ENCODE measurements at regions not wholly inside any gene's neighbourhood (a gene's known extent, or its start where the extent isn't known, plus 50 kb on each side); places are given as distances from the start of the nearest gene placed in this dataset.
"Not testable (repeated sequence)": the region's sequence is repeated elsewhere in the genome, so short reads cannot be mapped to it uniquely, and the experiment has no call there.

DNA sequence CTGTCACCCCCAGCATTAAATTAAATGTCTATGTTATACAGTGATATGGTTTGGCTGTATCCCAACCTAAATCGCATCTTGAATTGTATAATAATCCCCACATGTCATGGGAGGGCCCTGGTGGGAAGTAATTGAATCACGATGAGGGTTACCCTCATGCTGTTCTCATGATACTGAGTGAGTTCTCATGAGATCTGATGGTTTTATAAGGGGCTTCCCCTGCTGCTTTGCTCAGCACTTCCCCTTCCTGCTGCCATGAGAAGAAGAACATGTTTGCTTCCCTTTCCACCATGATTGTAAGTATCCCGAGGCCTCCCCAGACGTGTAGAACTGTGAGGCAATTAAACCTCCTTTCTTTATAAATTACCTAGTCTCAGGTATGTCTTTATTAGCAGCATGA lies 445.7 kb downstream of the MRPL39 start:
- Histone ChIP-seq H3K79me2 (ENCODE audit: insufficient read depth, low read depth) (no peaks in the 10 kb centered on the region), H3K4me2 (no peak overlapping the region), H4K20me1 (ENCODE audit: insufficient read depth) (no peaks in the 10 kb centered on the region), H3K9ac (no peak overlapping the region), H3K27me3 (ENCODE audit: insufficient read depth, low read depth) (no peaks in the 10 kb centered on the region), H3K36me3 (ENCODE audit: insufficient read depth) (no peaks in the 10 kb centered on the region), H2AFZ (ENCODE audit: low read depth) (no peak overlapping the region), H3K4me1 (ENCODE audit: low read depth, poor library complexity, severe bottlenecking) (no peaks in the 10 kb centered on the region), H3K27ac (no peak overlapping the region), H3K4me3 (IDR thresholded peaks at IDR 0.05; ENCODE audit: insufficient read depth, low read depth, low read length) (no peak overlapping the region)
- TF ChIP-seq, protein P1, sequence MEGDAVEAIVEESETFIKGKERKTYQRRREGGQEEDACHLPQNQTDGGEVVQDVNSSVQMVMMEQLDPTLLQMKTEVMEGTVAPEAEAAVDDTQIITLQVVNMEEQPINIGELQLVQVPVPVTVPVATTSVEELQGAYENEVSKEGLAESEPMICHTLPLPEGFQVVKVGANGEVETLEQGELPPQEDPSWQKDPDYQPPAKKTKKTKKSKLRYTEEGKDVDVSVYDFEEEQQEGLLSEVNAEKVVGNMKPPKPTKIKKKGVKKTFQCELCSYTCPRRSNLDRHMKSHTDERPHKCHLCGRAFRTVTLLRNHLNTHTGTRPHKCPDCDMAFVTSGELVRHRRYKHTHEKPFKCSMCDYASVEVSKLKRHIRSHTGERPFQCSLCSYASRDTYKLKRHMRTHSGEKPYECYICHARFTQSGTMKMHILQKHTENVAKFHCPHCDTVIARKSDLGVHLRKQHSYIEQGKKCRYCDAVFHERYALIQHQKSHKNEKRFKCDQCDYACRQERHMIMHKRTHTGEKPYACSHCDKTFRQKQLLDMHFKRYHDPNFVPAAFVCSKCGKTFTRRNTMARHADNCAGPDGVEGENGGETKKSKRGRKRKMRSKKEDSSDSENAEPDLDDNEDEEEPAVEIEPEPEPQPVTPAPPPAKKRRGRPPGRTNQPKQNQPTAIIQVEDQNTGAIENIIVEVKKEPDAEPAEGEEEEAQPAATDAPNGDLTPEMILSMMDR (conservative IDR thresholded peaks at IDR 0.05; ENCODE audit: low read depth, low read length) = no peak

DNA sequence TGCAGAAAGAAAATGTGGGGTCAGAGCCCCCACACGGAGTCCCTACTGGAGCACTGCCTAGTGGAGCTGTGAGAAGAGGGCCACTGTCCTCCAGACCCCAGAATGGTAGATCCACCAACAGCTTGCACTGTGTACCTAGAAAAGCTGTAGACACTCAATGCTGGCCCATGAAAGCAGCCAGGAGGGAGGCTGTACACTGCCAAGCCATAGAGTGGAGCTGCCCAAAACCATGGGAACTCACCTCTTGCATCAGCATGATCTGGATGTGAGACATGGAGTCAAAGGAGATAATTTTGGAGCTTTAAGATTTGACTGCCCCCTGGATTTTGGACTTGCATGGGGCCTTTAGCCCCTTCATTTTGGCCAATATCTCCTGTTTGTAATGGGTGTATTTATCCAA lies 452.3 kb downstream of the MRPL39 start:
- H3K36me3 ChIP-seq (ENCODE audit: insufficient read depth); H3K4me3 ChIP-seq (IDR thresholded peaks at IDR 0.05; ENCODE audit: insufficient read depth, low read depth, low read length); H3K79me2 ChIP-seq (ENCODE audit: insufficient read depth, low read depth); H4K20me1 ChIP-seq (ENCODE audit: insufficient read depth); H3K27me3 ChIP-seq (ENCODE audit: insufficient read depth, low read depth); H3K9ac ChIP-seq; H3K27ac ChIP-seq; H3K4me1 ChIP-seq (ENCODE audit: low read depth, poor library complexity, severe bottlenecking); H2AFZ ChIP-seq (ENCODE audit: low read depth); H3K4me2 ChIP-seq: not testable (repeated sequence)

DNA sequence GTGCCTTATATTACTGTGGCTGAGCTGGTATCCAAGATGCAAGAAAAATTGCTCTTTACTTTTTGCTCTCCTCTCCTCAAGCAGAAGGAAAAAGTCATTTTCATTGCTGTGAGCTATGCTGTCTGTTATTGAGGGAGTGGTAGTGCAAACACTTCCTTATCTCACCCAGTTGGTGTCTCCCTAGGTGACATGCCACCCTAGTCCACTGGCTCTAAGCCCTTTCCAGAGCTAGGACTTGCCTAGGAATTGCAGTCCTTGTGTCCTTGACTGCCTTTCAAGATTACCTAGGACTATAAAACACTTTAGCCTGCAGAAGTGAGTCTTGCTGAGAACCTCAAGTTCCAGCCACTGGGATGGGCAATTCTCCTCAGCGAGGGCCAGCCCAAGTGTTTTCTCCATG lies 458.3 kb downstream of the MRPL39 start:
- Histone ChIP-seq H2AFZ (ENCODE audit: low read depth) (no peak overlapping the region), H3K4me3 (IDR thresholded peaks at IDR 0.05; ENCODE audit: insufficient read depth, low read depth, low read length) (no peak overlapping the region), H3K27me3 (ENCODE audit: insufficient read depth, low read depth) (no peaks in the 10 kb centered on the region), H3K9ac (no peak overlapping the region), H3K79me2 (ENCODE audit: insufficient read depth, low read depth) (no peaks in the 10 kb centered on the region), H3K4me2 (no peak overlapping the region), H3K4me1 (ENCODE audit: low read depth, poor library complexity, severe bottlenecking) (no peaks in the 10 kb centered on the region), H3K36me3 (ENCODE audit: insufficient read depth) (no peaks in the 10 kb centered on the region), H4K20me1 (ENCODE audit: insufficient read depth) (no peaks in the 10 kb centered on the region), H3K27ac (no peak overlapping the region)
- TF ChIP-seq, protein P1 (conservative IDR thresholded peaks at IDR 0.05; ENCODE audit: low read depth, low read length) = no peak

DNA sequence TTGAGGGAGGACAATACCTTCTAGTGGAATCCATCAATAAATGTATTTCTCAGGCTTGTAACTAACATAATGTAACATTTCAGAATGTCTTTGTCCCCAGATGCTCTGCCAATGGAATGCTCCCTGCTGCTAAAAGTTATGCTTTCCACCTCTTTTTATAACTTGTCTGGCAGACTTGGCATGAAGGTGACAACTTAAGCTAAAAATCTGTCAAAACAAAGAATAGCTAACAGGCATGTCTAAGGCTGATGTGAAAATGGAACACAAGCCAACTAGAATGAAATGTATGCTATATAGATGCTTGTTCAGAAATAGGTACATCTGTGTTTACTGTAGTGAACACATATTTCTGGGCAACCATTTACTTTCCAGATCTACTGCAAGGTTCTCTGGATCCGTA lies 467.9 kb downstream of the MRPL39 start:
- H3K36me3 ChIP-seq (ENCODE audit: insufficient read depth) = no peaks in the 10 kb centered on the region
- no peak overlapping the region for H2AFZ ChIP-seq (ENCODE audit: low read depth)
- no peaks in the 10 kb centered on the region for H3K79me2 ChIP-seq (ENCODE audit: insufficient read depth, low read depth)
- H4K20me1 ChIP-seq (ENCODE audit: insufficient read depth) = no peaks in the 10 kb centered on the region
- no peak overlapping the region for H3K4me2 ChIP-seq
- no peak overlapping the region for H3K9ac ChIP-seq
- no peak overlapping the region for H3K27ac ChIP-seq
- H3K4me1 ChIP-seq (ENCODE audit: low read depth, poor library complexity, severe bottlenecking) = no peaks in the 10 kb centered on the region
- H3K4me3 ChIP-seq (IDR thresholded peaks at IDR 0.05; ENCODE audit: insufficient read depth, low read depth, low read length) = no peak overlapping the region
- TF ChIP-seq, protein P1 (conservative IDR thresholded peaks at IDR 0.05; ENCODE audit: low read depth, low read length) = no peak
- no peaks in the 10 kb centered on the region for H3K27me3 ChIP-seq (ENCODE audit: insufficient read depth, low read depth)

DNA sequence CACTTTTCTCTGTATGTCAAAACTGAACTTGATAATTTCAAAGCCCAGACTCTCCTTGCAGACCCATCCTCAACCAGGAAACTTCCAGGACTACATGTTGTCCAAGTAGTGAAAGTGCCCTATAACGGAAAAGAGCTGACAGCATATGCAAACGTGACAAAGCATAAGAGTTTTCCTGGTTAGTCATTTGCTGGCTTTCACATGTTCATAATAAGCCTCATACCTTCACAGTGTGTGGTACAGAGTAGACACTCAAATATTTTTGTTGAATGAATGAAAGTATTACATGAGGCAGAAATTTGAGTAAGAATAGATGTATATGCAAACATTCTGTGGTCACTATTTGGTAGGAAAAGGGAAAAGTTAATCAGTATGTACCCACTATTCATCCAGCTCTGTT lies 473.3 kb downstream of the MRPL39 start:
- H2AFZ ChIP-seq (ENCODE audit: low read depth) = no peak overlapping the region
- H3K79me2 ChIP-seq (ENCODE audit: insufficient read depth, low read depth) = no peaks in the 10 kb centered on the region
- H3K27ac ChIP-seq = no peak overlapping the region
- TF ChIP-seq, protein P1 (conservative IDR thresholded peaks at IDR 0.05; ENCODE audit: low read depth, low read length) = no peak
- H3K9ac ChIP-seq = no peak overlapping the region
- H3K4me3 ChIP-seq (IDR thresholded peaks at IDR 0.05; ENCODE audit: insufficient read depth, low read depth, low read length) = no peak overlapping the region
- no peaks in the 10 kb centered on the region for H3K36me3 ChIP-seq (ENCODE audit: insufficient read depth)
- no peaks in the 10 kb centered on the region for H3K4me1 ChIP-seq (ENCODE audit: low read depth, poor library complexity, severe bottlenecking)
- no peak overlapping the region for H3K4me2 ChIP-seq
- H3K27me3 ChIP-seq (ENCODE audit: insufficient read depth, low read depth) = no peaks in the 10 kb centered on the region
- no peaks in the 10 kb centered on the region for H4K20me1 ChIP-seq (ENCODE audit: insufficient read depth)
